ENCODE measurements at regions not wholly inside any gene's neighbourhood (a gene's known extent, or its start where the extent isn't known, plus 50 kb on each side); places are given as distances from the start of the nearest gene placed in this dataset.
"Not testable (repeated sequence)": the region's sequence is repeated elsewhere in the genome, so short reads cannot be mapped to it uniquely, and the experiment has no call there.

GRCh38 chr5:166795756-166796155 lies 1495.7 kb upstream of the WWC1 start:
- ATAC-seq (no peak), DNase-seq (no peak)
- POLR2A ChIA-PET, result no interaction called here
- Mint-ChIP-seq H3K36me3 (ENCODE audit: low read depth) (no peaks in the 10 kb centered on the region), H3K4me3 (no peak overlapping the region), H3K27me3 (no peaks in the 10 kb centered on the region), H3K27ac (no peak overlapping the region), H3K4me1 (no peaks in the 10 kb centered on the region), H3K9me3 (ENCODE audit: low read depth) (peaks cover 2% of the 10 kb centered on the region)
- CTCF ChIA-PET, result interaction anchor here (0.7 kb wide), 1 partner anchor 39 kb away, joined by 3 read pairs; no protein-coding TSS in a partner anchor
- intact Hi-C loops (cut with DNase I, micrococcal nuclease), result no loop called here

GRCh38 chr5:166803058-166803457 lies 1488.4 kb upstream of the WWC1 start:
- no peak for DNase-seq
- H3K27ac Mint-ChIP-seq, result no peak overlapping the region
- H3K4me3 Mint-ChIP-seq, result no peak overlapping the region
- no peaks in the 10 kb centered on the region for H3K4me1 Mint-ChIP-seq
- H3K36me3 Mint-ChIP-seq (ENCODE audit: low read depth), result no peaks in the 10 kb centered on the region
- H3K27me3 Mint-ChIP-seq, result no peaks in the 10 kb centered on the region
- ChIA-PET POLR2A (no interaction called here), CTCF (no interaction called here)
- intact Hi-C loops (cut with DNase I, micrococcal nuclease), result no loop called here
- H3K9me3 Mint-ChIP-seq (ENCODE audit: low read depth), result peaks cover 23% of the 10 kb centered on the region
- ATAC-seq, result no peak

DNA sequence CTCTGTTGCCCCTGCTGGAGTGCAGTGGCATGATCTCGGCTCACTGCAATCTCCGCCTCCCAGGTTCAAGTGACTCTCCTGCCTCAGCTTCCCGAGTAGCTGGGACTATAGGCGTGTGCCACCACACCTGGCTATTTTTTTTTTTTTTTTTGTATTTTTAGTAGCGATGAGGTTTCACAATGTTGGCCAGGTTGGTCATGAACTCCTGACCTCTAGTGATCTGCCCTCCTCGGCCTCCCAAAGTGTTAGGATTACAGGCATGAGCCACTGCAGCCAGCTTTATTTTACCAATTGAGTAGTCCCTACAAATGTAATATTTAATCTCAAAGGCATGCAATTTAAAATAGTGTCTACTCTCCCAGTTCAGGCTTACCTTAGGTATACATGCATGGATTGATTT lies 1487.2 kb upstream of the WWC1 start:
- H3K27ac Mint-ChIP-seq; POLR2A ChIA-PET; intact Hi-C loops (cut with DNase I, micrococcal nuclease); CTCF ChIA-PET; DNase-seq; H3K4me3 Mint-ChIP-seq; ATAC-seq; H3K4me1 Mint-ChIP-seq; H3K27me3 Mint-ChIP-seq; H3K36me3 Mint-ChIP-seq (ENCODE audit: low read depth): not testable (repeated sequence)
- peaks cover 23% of the 10 kb centered on the region for H3K9me3 Mint-ChIP-seq (ENCODE audit: low read depth)

- DNase-seq; H3K27me3 Mint-ChIP-seq; intact Hi-C loops (cut with DNase I, micrococcal nuclease); ATAC-seq; H3K4me1 Mint-ChIP-seq; H3K4me3 Mint-ChIP-seq; CTCF ChIA-PET; H3K36me3 Mint-ChIP-seq (ENCODE audit: low read depth); POLR2A ChIA-PET; H3K27ac Mint-ChIP-seq: not testable (repeated sequence)
- peaks cover 23% of the 10 kb centered on the region for H3K9me3 Mint-ChIP-seq (ENCODE audit: low read depth)
These were observed 1486.8 kb upstream of the WWC1 start for GRCh38 chr5:166804693-166805092.

DNA sequence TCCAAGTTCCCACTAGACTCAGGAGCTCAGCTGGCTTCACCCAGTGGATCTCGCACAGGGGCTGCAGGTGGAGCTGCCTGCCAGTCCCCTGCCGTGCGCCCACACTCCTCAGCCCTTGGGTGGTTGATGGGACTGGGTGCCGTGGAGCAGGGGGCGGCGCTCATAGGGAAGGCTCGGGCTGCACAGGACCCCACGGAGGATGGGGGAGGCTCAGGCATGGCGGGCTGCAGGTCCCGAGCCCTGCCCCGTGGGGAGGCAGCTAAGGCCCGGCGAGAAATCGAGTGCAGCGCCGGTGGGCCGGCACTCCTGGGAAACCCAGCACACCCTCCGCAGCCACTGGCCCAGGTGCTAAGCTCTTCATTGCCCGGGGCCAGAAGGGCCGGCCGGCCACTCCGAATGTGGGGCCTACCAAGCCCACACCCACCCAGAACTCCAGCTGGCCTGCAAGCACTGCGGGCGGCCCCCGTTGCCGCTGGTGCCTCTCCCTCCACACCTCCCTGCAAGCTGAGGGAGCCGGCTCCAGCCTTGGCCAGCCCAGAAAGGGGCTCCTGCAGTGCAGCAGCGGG lies 1481.3 kb upstream of the WWC1 start:
- H3K27ac Mint-ChIP-seq; H3K36me3 Mint-ChIP-seq (ENCODE audit: low read depth); ATAC-seq; H3K4me3 Mint-ChIP-seq; H3K4me1 Mint-ChIP-seq; DNase-seq; CTCF ChIA-PET; H3K27me3 Mint-ChIP-seq; POLR2A ChIA-PET; intact Hi-C loops (cut with DNase I, micrococcal nuclease): not testable (repeated sequence)
- peaks cover 18% of the 10 kb centered on the region for H3K9me3 Mint-ChIP-seq (ENCODE audit: low read depth)

GRCh38 chr5:166810721-166811120 lies 1480.7 kb upstream of the WWC1 start:
- intact Hi-C loops (cut with DNase I, micrococcal nuclease), result no loop called here
- Mint-ChIP-seq H3K4me1 (no peaks in the 10 kb centered on the region), H3K27ac (no peak overlapping the region), H3K4me3 (no peak overlapping the region), H3K9me3 (ENCODE audit: low read depth) (peaks cover 13% of the 10 kb centered on the region), H3K27me3 (no peaks in the 10 kb centered on the region), H3K36me3 (ENCODE audit: low read depth) (no peaks in the 10 kb centered on the region)
- no peak for ATAC-seq
- POLR2A ChIA-PET, result no interaction called here
- DNase-seq, result no peak
- CTCF ChIA-PET, result no interaction called here

- Mint-ChIP-seq H3K36me3 (ENCODE audit: low read depth) (no peaks in the 10 kb centered on the region), H3K27ac (no peak overlapping the region), H3K9me3 (ENCODE audit: low read depth) (peaks cover 9% of the 10 kb centered on the region), H3K4me3 (no peak overlapping the region), H3K27me3 (no peaks in the 10 kb centered on the region), H3K4me1 (no peaks in the 10 kb centered on the region)
- DNase-seq (no peak), ATAC-seq (no peak)
- POLR2A ChIA-PET, result no interaction called here
- intact Hi-C loops (cut with DNase I, micrococcal nuclease), result no loop called here
- CTCF ChIA-PET, result no interaction called here
These were observed 1468.1 kb upstream of the WWC1 start for GRCh38 chr5:166823360-166823759.

DNA sequence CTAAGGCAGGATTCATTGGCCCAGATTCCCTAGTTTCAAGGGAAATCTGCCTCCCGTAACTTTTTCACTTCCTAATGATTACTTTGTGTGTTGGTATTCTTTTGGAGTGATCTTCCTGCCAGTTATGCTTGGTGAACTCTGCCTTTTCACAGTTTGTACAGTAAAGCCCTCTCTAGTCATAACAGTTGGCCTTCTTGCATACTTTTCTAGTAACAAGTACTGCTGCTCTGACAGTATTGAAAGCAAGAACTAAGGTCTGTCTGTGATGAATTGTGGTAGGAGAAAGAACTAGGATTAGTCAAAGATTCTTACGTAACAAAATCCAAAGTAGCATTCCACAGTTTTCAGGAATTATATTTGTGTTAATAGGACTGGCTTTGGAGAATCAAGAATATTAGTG lies 1457.2 kb upstream of the WWC1 start:
- Mint-ChIP-seq H3K9me3 (ENCODE audit: low read depth) (peaks cover 6% of the 10 kb centered on the region), H3K27me3 (no peaks in the 10 kb centered on the region), H3K36me3 (ENCODE audit: low read depth) (no peaks in the 10 kb centered on the region), H3K4me1 (no peaks in the 10 kb centered on the region), H3K27ac (no peak overlapping the region), H3K4me3 (no peak overlapping the region)
- ATAC-seq (no peak), DNase-seq (no peak)
- ChIA-PET CTCF (no interaction called here), POLR2A (no interaction called here)
- intact Hi-C loops (cut with DNase I, micrococcal nuclease), result no loop called here

DNA sequence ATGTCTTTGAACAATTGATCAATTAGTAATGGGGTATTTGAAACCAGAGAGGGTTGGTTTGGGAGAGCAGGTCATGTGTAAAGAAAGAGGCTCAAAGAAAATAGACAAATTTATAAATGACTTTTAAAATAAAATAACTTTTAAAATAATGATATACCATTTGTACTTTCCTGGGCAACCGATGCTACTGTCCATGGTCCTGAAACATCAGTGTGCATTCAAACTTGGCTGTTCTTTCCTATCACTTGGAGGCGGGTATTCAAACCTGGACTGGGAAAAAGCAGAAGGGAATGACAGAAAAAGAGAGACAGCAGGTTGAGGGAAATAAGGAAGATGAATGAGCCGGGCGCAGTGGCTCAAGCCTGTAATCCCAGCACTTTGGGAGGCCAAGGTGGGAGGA lies 1446.4 kb upstream of the WWC1 start:
- ChIA-PET POLR2A (no interaction called here), CTCF (no interaction called here)
- no peaks in the 10 kb centered on the region for H3K27me3 Mint-ChIP-seq
- intact Hi-C loops (cut with DNase I, micrococcal nuclease), result no loop called here
- H3K36me3 Mint-ChIP-seq (ENCODE audit: low read depth), result no peaks in the 10 kb centered on the region
- ATAC-seq, result no peak
- no peak overlapping the region for H3K27ac Mint-ChIP-seq
- no peaks in the 10 kb centered on the region for H3K4me1 Mint-ChIP-seq
- peaks cover 12% of the 10 kb centered on the region for H3K9me3 Mint-ChIP-seq (ENCODE audit: low read depth)
- DNase-seq, result peak; percentile 5
- no peak overlapping the region for H3K4me3 Mint-ChIP-seq

DNA sequence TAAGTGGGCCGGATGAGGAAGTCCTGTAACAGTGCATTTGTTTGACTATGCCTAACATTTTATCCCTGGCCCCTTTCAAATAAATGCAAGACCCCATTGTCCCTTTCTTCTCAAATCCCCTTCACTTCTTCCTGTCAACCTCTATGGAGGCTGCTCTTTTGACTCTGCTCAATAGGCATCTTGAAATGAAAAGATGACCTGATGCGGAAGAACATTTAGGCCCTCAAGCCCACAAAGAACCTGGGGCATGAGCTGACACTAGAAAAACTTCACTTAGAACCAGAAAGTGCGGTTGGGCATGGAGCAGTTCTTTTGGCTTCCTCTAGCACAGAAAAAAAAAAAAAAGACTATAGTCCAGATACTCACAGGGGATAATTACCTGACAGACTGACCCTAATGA lies 1434.7 kb upstream of the WWC1 start:
- POLR2A ChIA-PET, result no interaction called here
- CTCF ChIA-PET, result no interaction called here
- no peak overlapping the region for H3K27ac Mint-ChIP-seq
- H3K36me3 Mint-ChIP-seq (ENCODE audit: low read depth), result no peaks in the 10 kb centered on the region
- DNase-seq, result no peak
- no peak overlapping the region for H3K4me3 Mint-ChIP-seq
- H3K27me3 Mint-ChIP-seq, result no peaks in the 10 kb centered on the region
- intact Hi-C loops (cut with DNase I, micrococcal nuclease), result no loop called here
- ATAC-seq, result no peak
- H3K9me3 Mint-ChIP-seq (ENCODE audit: low read depth), result peaks cover 9% of the 10 kb centered on the region
- H3K4me1 Mint-ChIP-seq, result no peaks in the 10 kb centered on the region

DNA sequence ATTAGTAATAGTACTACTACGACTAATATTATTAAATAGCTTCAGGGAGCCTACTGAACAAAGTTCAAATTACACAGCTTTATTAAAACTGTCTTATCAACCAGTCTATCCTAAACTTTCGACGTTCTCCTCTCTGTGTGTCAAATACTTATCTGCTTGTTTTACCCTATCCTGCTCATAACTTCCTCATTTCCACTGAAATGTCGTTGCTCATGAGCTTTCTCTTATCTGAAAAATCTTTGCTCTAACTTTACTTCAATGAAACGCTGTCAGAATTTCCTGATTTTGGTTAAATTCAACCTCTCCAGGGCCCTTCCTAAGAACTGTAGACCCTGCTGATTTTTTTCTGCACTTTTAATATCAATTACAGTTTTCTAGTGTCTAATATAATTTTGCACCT lies 1431.0 kb upstream of the WWC1 start:
- POLR2A ChIA-PET, result no interaction called here
- intact Hi-C loops (cut with DNase I, micrococcal nuclease), result no loop called here
- peaks cover 6% of the 10 kb centered on the region for H3K9me3 Mint-ChIP-seq (ENCODE audit: low read depth)
- H3K27ac Mint-ChIP-seq, result no peak overlapping the region
- no peaks in the 10 kb centered on the region for H3K4me1 Mint-ChIP-seq
- no peaks in the 10 kb centered on the region for H3K27me3 Mint-ChIP-seq
- no peaks in the 10 kb centered on the region for H3K36me3 Mint-ChIP-seq (ENCODE audit: low read depth)
- CTCF ChIA-PET, result no interaction called here
- no peak for DNase-seq
- ATAC-seq, result no peak
- no peak overlapping the region for H3K4me3 Mint-ChIP-seq

DNA sequence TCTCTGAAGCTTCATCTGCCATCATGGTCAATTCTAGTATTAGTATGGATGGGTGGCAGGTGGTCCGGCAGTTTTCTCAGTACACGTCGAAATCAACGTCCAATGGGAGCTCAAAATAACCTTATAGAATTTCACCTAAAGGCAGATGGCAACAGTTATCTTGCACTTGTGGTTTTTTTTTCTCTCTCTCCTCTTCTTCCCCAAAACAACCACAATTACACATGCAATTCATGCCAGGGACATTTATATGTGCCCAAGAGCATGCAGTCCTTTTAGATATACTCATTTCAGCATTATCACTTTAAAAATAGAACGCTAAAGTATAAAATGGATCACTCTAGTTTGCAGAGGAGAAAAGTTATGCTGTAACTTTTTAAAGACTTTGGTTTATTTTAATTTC lies 1428.9 kb upstream of the WWC1 start:
- no peaks in the 10 kb centered on the region for H3K4me1 Mint-ChIP-seq
- H3K36me3 Mint-ChIP-seq (ENCODE audit: low read depth), result no peaks in the 10 kb centered on the region
- POLR2A ChIA-PET, result no interaction called here

GRCh38 chr5:166865206-166865605 lies 1426.2 kb upstream of the WWC1 start:
- no peaks in the 10 kb centered on the region for H3K4me1 Mint-ChIP-seq
- peaks cover 11% of the 10 kb centered on the region for H3K9me3 Mint-ChIP-seq (ENCODE audit: low read depth)
- H3K27me3 Mint-ChIP-seq, result no peaks in the 10 kb centered on the region
- H3K36me3 Mint-ChIP-seq (ENCODE audit: low read depth), result no peaks in the 10 kb centered on the region
- DNase-seq (no peak), ATAC-seq (no peak)
- ChIA-PET CTCF (no interaction called here), POLR2A (no interaction called here)
- intact Hi-C loops (cut with DNase I, micrococcal nuclease), result no loop called here
- no peak overlapping the region for H3K4me3 Mint-ChIP-seq
- H3K27ac Mint-ChIP-seq, result no peak overlapping the region

More for the DNA sequence above, 1428.9 kb upstream of the WWC1 start:
- DNase-seq (no peak), ATAC-seq (no peak)
- no peak overlapping the region for H3K4me3 Mint-ChIP-seq
- intact Hi-C loops (cut with DNase I, micrococcal nuclease), result no loop called here
- H3K27me3 Mint-ChIP-seq, result no peaks in the 10 kb centered on the region
- CTCF ChIA-PET, result interaction anchor here (0.6 kb wide), 1 partner anchor 696 kb away, joined by 3 read pairs; no protein-coding TSS in a partner anchor
- H3K9me3 Mint-ChIP-seq (ENCODE audit: low read depth), result peaks cover 9% of the 10 kb centered on the region
- no peak overlapping the region for H3K27ac Mint-ChIP-seq
